Gastrocnemius medialis (tissue), 4 donors: ENCODE measurements at regions not wholly inside any gene's neighbourhood (a gene's known extent, or its start where the extent isn't known, plus 50 kb on each side); places are given as distances from the start of the nearest gene placed in this dataset.

Experiments
- POLR2A ChIP-seq, 2 donors: fragments of 450-650 bp; IDR thresholded peaks; one replicate each; pipeline ENCODE4 v1.6.1; 2017; ENCODE audit warnings: antibody characterized with exemption in 2 of 2, mild to moderate bottlenecking in 2 of 2, moderate library complexity in 2 of 2
- TF ChIP-seq, protein P1 (sequence below), 5 experiments: fragments of 450-650 bp in 3 of 5; fragments of 200-600 bp in 2 of 5; sonication (generic) in 2 of 5; IDR thresholded peaks in 4 of 5; conservative IDR thresholded peaks in 1 of 5; 1 replicate in 4 of 5; 2 replicates in 1 of 5; pipeline ENCODE4 v1.5.1; 2016 to 2019; ENCODE audit warnings: antibody characterized with exemption in 5 of 5, mild to moderate bottlenecking in 3 of 5, moderate library complexity in 3 of 5

DNA sequence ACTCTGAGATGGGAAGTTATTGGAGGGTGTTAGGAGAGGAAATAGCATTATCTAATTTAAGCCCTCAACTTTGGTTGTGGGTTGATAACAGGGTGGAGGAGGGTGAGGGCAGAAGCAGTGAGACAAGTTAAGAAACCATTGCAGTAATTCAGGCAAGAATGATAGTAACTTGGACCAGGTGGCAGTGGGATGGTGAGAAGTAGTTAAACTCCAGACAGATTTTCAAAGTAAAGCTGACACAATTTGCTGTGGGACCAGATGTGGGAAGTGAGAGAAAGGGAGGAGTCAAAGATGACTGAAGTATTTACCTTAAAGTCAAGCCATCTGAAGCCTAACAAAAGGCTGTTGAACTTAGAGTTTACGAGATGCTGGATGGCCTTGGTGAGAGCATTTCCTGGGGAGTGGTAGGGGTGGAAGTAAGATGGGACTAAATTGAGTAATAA, 163.2 kb upstream of the KLF7 start:
- TF ChIP-seq, protein P1, sequence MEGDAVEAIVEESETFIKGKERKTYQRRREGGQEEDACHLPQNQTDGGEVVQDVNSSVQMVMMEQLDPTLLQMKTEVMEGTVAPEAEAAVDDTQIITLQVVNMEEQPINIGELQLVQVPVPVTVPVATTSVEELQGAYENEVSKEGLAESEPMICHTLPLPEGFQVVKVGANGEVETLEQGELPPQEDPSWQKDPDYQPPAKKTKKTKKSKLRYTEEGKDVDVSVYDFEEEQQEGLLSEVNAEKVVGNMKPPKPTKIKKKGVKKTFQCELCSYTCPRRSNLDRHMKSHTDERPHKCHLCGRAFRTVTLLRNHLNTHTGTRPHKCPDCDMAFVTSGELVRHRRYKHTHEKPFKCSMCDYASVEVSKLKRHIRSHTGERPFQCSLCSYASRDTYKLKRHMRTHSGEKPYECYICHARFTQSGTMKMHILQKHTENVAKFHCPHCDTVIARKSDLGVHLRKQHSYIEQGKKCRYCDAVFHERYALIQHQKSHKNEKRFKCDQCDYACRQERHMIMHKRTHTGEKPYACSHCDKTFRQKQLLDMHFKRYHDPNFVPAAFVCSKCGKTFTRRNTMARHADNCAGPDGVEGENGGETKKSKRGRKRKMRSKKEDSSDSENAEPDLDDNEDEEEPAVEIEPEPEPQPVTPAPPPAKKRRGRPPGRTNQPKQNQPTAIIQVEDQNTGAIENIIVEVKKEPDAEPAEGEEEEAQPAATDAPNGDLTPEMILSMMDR (IDR thresholded peaks at IDR 0.05 in 4 of 5, conservative IDR thresholded peaks at IDR 0.05 in 1 of 5) = no peak
- no peak for TF ChIP-seq POLR2A (IDR thresholded peaks at IDR 0.05)
